IMR-90 (cell line): ENCODE measurements at regions not wholly inside any gene's neighbourhood (a gene's known extent, or its start where the extent isn't known, plus 50 kb on each side); places are given as distances from the start of the nearest gene placed in this dataset.

Experiments
- BHLHE40 ChIP-seq: fragments of 150-350 bp; IDR thresholded peaks from 2 replicates; pipeline ENCODE4 v1.6.1; 2016; ENCODE audit warnings: mild to moderate bottlenecking, low read depth, low read length
- CEBPB ChIP-seq: IDR thresholded peaks from 2 replicates; pipeline ENCODE4 v1.6.1; 2012; ENCODE audit warnings: low read depth, low read length, improper control_type of control experiment
- CTCF ChIP-seq: conservative IDR thresholded peaks from 2 replicates; pipeline ENCODE4 v1.5.1; 2012; ENCODE audit warnings: mild to moderate bottlenecking, low read depth, low read length, improper control_type of control experiment
- POLR2A ChIP-seq: IDR thresholded peaks from 2 replicates; pipeline ENCODE4 v1.6.1; 2012; ENCODE audit warnings: mild to moderate bottlenecking, low read depth, low read length
- RFX5 ChIP-seq: IDR thresholded peaks from 2 replicates; pipeline ENCODE4 v1.8.0; 2012; ENCODE audit warnings: low read depth, mild to moderate bottlenecking, low read length, moderate library complexity
- USF2 ChIP-seq: fragments of 150-350 bp; IDR thresholded peaks from 2 replicates; pipeline ENCODE4 v1.6.1; 2017; ENCODE audit warnings: mild to moderate bottlenecking, antibody characterized with exemption, low read length, low read depth

- no peak for TF ChIP-seq RFX5
- TF ChIP-seq CTCF = no peak
- TF ChIP-seq BHLHE40 = no peak
- no peak for TF ChIP-seq POLR2A
- TF ChIP-seq USF2 = no peak
- TF ChIP-seq CEBPB = no peak
Measured at GRCh38 chr1:228814176-228814575, 78.9 kb downstream of the RHOU start.
